ENCODE measurements at regions not wholly inside any gene's neighbourhood (a gene's known extent, or its start where the extent isn't known, plus 50 kb on each side); places are given as distances from the start of the nearest gene placed in this dataset.

DNA sequence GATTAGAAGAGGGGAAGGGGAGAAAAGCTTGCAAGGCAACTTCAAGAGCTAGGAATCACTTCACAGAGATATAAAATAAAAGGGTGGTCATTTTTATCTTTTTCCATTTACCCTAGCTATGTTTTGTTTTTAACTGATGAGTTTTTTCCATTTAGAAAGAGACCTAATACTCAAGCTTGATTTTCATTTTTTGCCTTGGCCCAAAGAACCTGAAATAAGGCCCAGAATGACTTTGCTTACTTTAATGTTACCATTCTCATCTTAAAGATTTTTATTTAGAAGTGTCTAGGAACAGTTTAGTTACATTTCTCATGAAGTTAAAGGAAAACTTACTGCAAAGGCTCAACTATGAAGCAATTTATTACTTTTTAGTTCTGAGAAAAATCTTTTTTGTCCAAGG lies 276.3 kb upstream of the ZSWIM2 start:
- Histone ChIP-seq H3K9ac (ENCODE audit: low read depth in 1 of 2, low read length in 2 of 2) (no peak overlapping the region), H3K9me3 (ENCODE audit: control insufficient read depth in 2 of 2, low read length in 2 of 2) (no peaks in the 10 kb centered on the region), H3K27ac (ENCODE audit: low read depth in 2 of 2, low read length in 2 of 2) (no peak overlapping the region), H3K4me1 (ENCODE audit: control insufficient read depth in 2 of 2, insufficient read depth in 2 of 2, low read length in 2 of 2) (no peaks in the 10 kb centered on the region), H3K4me3 (ENCODE audit: low read length in 2 of 2) (no peak overlapping the region), H3K36me3 (ENCODE audit: control insufficient read depth in 2 of 2, insufficient read depth in 2 of 2, low read length in 2 of 2) (no peaks in the 10 kb centered on the region), H3K27me3 (ENCODE audit: control insufficient read depth in 2 of 2, insufficient read depth in 2 of 2, low read length in 2 of 2) (no peaks in the 10 kb centered on the region)

GRCh38 chr2:187124529-187124928 lies 275.6 kb upstream of the ZSWIM2 start:
- Histone ChIP-seq H3K9me3 (ENCODE audit: control insufficient read depth in 2 of 2, low read length in 2 of 2) (no peaks in the 10 kb centered on the region), H3K36me3 (ENCODE audit: control insufficient read depth in 2 of 2, insufficient read depth in 2 of 2, low read length in 2 of 2) (no peaks in the 10 kb centered on the region), H3K4me3 (ENCODE audit: low read length in 2 of 2) (no peak overlapping the region), H3K9ac (ENCODE audit: low read depth in 1 of 2, low read length in 2 of 2) (no peak overlapping the region), H3K27ac (ENCODE audit: low read depth in 2 of 2, low read length in 2 of 2) (no peak overlapping the region), H3K4me1 (ENCODE audit: control insufficient read depth in 2 of 2, insufficient read depth in 2 of 2, low read length in 2 of 2) (no peaks in the 10 kb centered on the region), H3K27me3 (ENCODE audit: control insufficient read depth in 2 of 2, insufficient read depth in 2 of 2, low read length in 2 of 2) (no peaks in the 10 kb centered on the region)

DNA sequence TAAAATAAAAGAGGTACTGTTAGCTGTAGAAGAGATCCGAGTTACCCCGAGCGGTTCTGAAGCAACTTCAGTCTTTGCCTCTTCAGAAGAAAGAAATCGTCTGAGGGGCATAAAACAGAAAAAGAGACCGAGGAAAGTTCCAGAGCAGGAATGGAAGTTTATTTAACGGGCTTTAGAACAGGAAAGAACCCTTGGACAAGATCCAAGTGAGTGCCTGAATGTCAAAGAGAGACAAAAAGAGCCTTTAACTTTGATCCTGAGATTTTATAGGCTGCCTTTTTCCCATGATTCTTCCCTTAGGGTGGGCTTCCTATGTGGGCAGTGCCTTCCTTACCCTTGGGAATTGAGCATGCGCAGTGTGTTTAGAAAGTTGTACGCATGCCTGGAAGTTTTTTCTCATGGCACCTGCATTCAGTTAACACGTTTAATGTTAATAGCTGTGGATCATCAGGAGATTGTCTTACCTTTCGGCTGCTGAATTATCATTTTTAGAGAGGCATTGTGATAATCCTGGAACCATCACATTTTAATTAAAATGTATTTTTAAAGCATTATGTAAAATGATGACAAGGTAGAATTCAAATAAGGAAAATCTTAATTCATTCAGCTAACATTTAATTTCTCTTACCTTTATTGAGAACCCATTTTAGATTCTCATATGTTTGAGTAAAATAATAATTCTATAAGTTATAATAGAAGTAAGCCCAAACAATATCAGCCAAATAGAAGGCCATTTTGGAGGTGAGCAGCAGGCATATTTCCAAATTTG lies 269.5 kb upstream of the ZSWIM2 start:
- no peak overlapping the region for H3K9ac ChIP-seq (ENCODE audit: low read depth in 1 of 2, low read length in 2 of 2)
- no peaks in the 10 kb centered on the region for H3K36me3 ChIP-seq (ENCODE audit: control insufficient read depth in 2 of 2, insufficient read depth in 2 of 2, low read length in 2 of 2)
- H3K4me1 ChIP-seq (ENCODE audit: control insufficient read depth in 2 of 2, insufficient read depth in 2 of 2, low read length in 2 of 2): no peaks in the 10 kb centered on the region
- H3K27me3 ChIP-seq (ENCODE audit: control insufficient read depth in 2 of 2, insufficient read depth in 2 of 2, low read length in 2 of 2): no peaks in the 10 kb centered on the region
- H3K27ac ChIP-seq (ENCODE audit: low read depth in 2 of 2, low read length in 2 of 2): no peak overlapping the region
- no peak overlapping the region for H3K4me3 ChIP-seq (ENCODE audit: low read length in 2 of 2)
- no peaks in the 10 kb centered on the region for H3K9me3 ChIP-seq (ENCODE audit: control insufficient read depth in 2 of 2, low read length in 2 of 2)

DNA sequence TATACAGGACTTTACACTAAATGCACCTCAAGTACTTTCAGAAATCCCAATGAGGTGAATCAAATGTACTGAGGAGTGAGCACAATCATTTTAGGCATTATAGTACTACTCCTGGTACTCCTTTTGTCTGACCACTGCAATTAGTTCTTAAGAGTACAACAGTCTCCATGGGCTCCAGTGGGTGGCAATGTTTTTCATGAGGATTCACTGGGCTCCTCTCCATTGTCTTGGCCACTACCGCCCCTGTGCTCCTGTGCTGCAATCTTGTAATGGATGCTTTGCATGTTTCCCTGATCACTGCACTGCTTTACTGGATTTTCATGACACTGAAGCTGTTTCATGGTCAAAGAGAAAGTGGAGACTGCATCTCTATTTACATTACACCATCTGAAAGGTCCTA lies 268.5 kb upstream of the ZSWIM2 start:
- H3K9ac ChIP-seq (ENCODE audit: low read depth in 1 of 2, low read length in 2 of 2): no peak overlapping the region
- H3K4me3 ChIP-seq (ENCODE audit: low read length in 2 of 2): no peak overlapping the region
- H3K4me1 ChIP-seq (ENCODE audit: control insufficient read depth in 2 of 2, insufficient read depth in 2 of 2, low read length in 2 of 2): no peaks in the 10 kb centered on the region
- no peaks in the 10 kb centered on the region for H3K27me3 ChIP-seq (ENCODE audit: control insufficient read depth in 2 of 2, insufficient read depth in 2 of 2, low read length in 2 of 2)
- H3K9me3 ChIP-seq (ENCODE audit: control insufficient read depth in 2 of 2, low read length in 2 of 2): no peaks in the 10 kb centered on the region
- H3K27ac ChIP-seq (ENCODE audit: low read depth in 2 of 2, low read length in 2 of 2): no peak overlapping the region
- no peaks in the 10 kb centered on the region for H3K36me3 ChIP-seq (ENCODE audit: control insufficient read depth in 2 of 2, insufficient read depth in 2 of 2, low read length in 2 of 2)

GRCh38 chr2:187115627-187116026 lies 266.7 kb upstream of the ZSWIM2 start:
- no peak overlapping the region for H3K27ac ChIP-seq (ENCODE audit: low read depth in 2 of 2, low read length in 2 of 2)

GRCh38 chr2:187107001-187107400 lies 258.0 kb upstream of the ZSWIM2 start:
- H3K36me3 ChIP-seq (ENCODE audit: control insufficient read depth in 2 of 2, insufficient read depth in 2 of 2, low read length in 2 of 2): no peaks in the 10 kb centered on the region
- no peak overlapping the region for H3K9ac ChIP-seq (ENCODE audit: low read depth in 1 of 2, low read length in 2 of 2)
- H3K27me3 ChIP-seq (ENCODE audit: control insufficient read depth in 2 of 2, insufficient read depth in 2 of 2, low read length in 2 of 2): no peaks in the 10 kb centered on the region
- no peak overlapping the region for H3K27ac ChIP-seq (ENCODE audit: low read depth in 2 of 2, low read length in 2 of 2)
- H3K4me3 ChIP-seq (ENCODE audit: low read length in 2 of 2): no peak overlapping the region
- peaks cover 0 to 3% of the 10 kb centered on the region in 2 donors for H3K9me3 ChIP-seq (ENCODE audit: control insufficient read depth in 2 of 2, low read length in 2 of 2)
- H3K4me1 ChIP-seq (ENCODE audit: control insufficient read depth in 2 of 2, insufficient read depth in 2 of 2, low read length in 2 of 2): no peaks in the 10 kb centered on the region

More at GRCh38 chr2:187115627-187116026, 266.7 kb upstream of the ZSWIM2 start:
- Histone ChIP-seq H3K36me3 (ENCODE audit: control insufficient read depth in 2 of 2, insufficient read depth in 2 of 2, low read length in 2 of 2) (no peaks in the 10 kb centered on the region), H3K9me3 (ENCODE audit: control insufficient read depth in 2 of 2, low read length in 2 of 2) (peaks cover 0 to 3% of the 10 kb centered on the region in 2 donors), H3K9ac (ENCODE audit: low read depth in 1 of 2, low read length in 2 of 2) (no peak overlapping the region), H3K27me3 (ENCODE audit: control insufficient read depth in 2 of 2, insufficient read depth in 2 of 2, low read length in 2 of 2) (no peaks in the 10 kb centered on the region), H3K4me3 (ENCODE audit: low read length in 2 of 2) (no peak overlapping the region), H3K4me1 (ENCODE audit: control insufficient read depth in 2 of 2, insufficient read depth in 2 of 2, low read length in 2 of 2) (no peaks in the 10 kb centered on the region)

- Histone ChIP-seq H3K36me3 (ENCODE audit: control insufficient read depth in 2 of 2, insufficient read depth in 2 of 2, low read length in 2 of 2) (no peaks in the 10 kb centered on the region), H3K9ac (ENCODE audit: low read depth in 1 of 2, low read length in 2 of 2) (no peak overlapping the region), H3K4me3 (ENCODE audit: low read length in 2 of 2) (no peak overlapping the region), H3K4me1 (ENCODE audit: control insufficient read depth in 2 of 2, insufficient read depth in 2 of 2, low read length in 2 of 2) (no peaks in the 10 kb centered on the region), H3K9me3 (ENCODE audit: control insufficient read depth in 2 of 2, low read length in 2 of 2) (no peaks in the 10 kb centered on the region), H3K27me3 (ENCODE audit: control insufficient read depth in 2 of 2, insufficient read depth in 2 of 2, low read length in 2 of 2) (no peaks in the 10 kb centered on the region), H3K27ac (ENCODE audit: low read depth in 2 of 2, low read length in 2 of 2) (no peak overlapping the region)
Measured at GRCh38 chr2:187105218-187105617, 256.2 kb upstream of the ZSWIM2 start.

GRCh38 chr2:187102381-187102780 lies 253.4 kb upstream of the ZSWIM2 start:
- Histone ChIP-seq H3K27ac (ENCODE audit: low read depth in 2 of 2, low read length in 2 of 2) (no peak overlapping the region), H3K36me3 (ENCODE audit: control insufficient read depth in 2 of 2, insufficient read depth in 2 of 2, low read length in 2 of 2) (no peaks in the 10 kb centered on the region), H3K9me3 (ENCODE audit: control insufficient read depth in 2 of 2, low read length in 2 of 2) (no peaks in the 10 kb centered on the region), H3K27me3 (ENCODE audit: control insufficient read depth in 2 of 2, insufficient read depth in 2 of 2, low read length in 2 of 2) (no peaks in the 10 kb centered on the region), H3K9ac (ENCODE audit: low read depth in 1 of 2, low read length in 2 of 2) (no peak overlapping the region), H3K4me1 (ENCODE audit: control insufficient read depth in 2 of 2, insufficient read depth in 2 of 2, low read length in 2 of 2) (no peaks in the 10 kb centered on the region), H3K4me3 (ENCODE audit: low read length in 2 of 2) (no peak overlapping the region)

GRCh38 chr2:187098154-187098553 lies 249.2 kb upstream of the ZSWIM2 start:
- Histone ChIP-seq H3K4me1 (ENCODE audit: control insufficient read depth in 2 of 2, insufficient read depth in 2 of 2, low read length in 2 of 2) (no peaks in the 10 kb centered on the region), H3K27ac (ENCODE audit: low read depth in 2 of 2, low read length in 2 of 2) (no peak overlapping the region), H3K36me3 (ENCODE audit: control insufficient read depth in 2 of 2, insufficient read depth in 2 of 2, low read length in 2 of 2) (no peaks in the 10 kb centered on the region), H3K9me3 (ENCODE audit: control insufficient read depth in 2 of 2, low read length in 2 of 2) (no peaks in the 10 kb centered on the region), H3K4me3 (ENCODE audit: low read length in 2 of 2) (no peak overlapping the region), H3K27me3 (ENCODE audit: control insufficient read depth in 2 of 2, insufficient read depth in 2 of 2, low read length in 2 of 2) (no peaks in the 10 kb centered on the region), H3K9ac (ENCODE audit: low read depth in 1 of 2, low read length in 2 of 2) (no peak overlapping the region)

- H3K9me3 ChIP-seq (ENCODE audit: control insufficient read depth in 2 of 2, low read length in 2 of 2): no peaks in the 10 kb centered on the region
- no peak overlapping the region for H3K27ac ChIP-seq (ENCODE audit: low read depth in 2 of 2, low read length in 2 of 2)
- H3K36me3 ChIP-seq (ENCODE audit: control insufficient read depth in 2 of 2, insufficient read depth in 2 of 2, low read length in 2 of 2): no peaks in the 10 kb centered on the region
- no peaks in the 10 kb centered on the region for H3K27me3 ChIP-seq (ENCODE audit: control insufficient read depth in 2 of 2, insufficient read depth in 2 of 2, low read length in 2 of 2)
- no peak overlapping the region for H3K4me3 ChIP-seq (ENCODE audit: low read length in 2 of 2)
- H3K9ac ChIP-seq (ENCODE audit: low read depth in 1 of 2, low read length in 2 of 2): no peak overlapping the region
- H3K4me1 ChIP-seq (ENCODE audit: control insufficient read depth in 2 of 2, insufficient read depth in 2 of 2, low read length in 2 of 2): no peaks in the 10 kb centered on the region
Measured at GRCh38 chr2:187093771-187094412, 244.9 kb upstream of the ZSWIM2 start.
